OCI-LY1 (cell line): ENCODE measurements at regions not wholly inside any gene's neighbourhood (a gene's known extent, or its start where the extent isn't known, plus 50 kb on each side); places are given as distances from the start of the nearest gene placed in this dataset.

ENCODE experiments used
- EZH2 ChIP-seq: fragments of 200-600 bp; sonication (generic), shearing (Covaris generic); IDR thresholded peaks from 2 replicates; pipeline ENCODE4 v1.8.0; 2017; ENCODE audit warnings: borderline replicate concordance, mixed run types, mild to moderate bottlenecking, antibody characterized with exemption, low read length, moderate library complexity, mixed read lengths
- TF ChIP-seq, protein P1 (sequence below): fragments of 200-600 bp; sonication (generic), shearing (Covaris generic); IDR thresholded peaks from 2 replicates; pipeline ENCODE4 v1.5.1; 2017; ENCODE audit warnings: mild to moderate bottlenecking, antibody characterized with exemption, low read length, moderate library complexity, mixed read lengths

DNA sequence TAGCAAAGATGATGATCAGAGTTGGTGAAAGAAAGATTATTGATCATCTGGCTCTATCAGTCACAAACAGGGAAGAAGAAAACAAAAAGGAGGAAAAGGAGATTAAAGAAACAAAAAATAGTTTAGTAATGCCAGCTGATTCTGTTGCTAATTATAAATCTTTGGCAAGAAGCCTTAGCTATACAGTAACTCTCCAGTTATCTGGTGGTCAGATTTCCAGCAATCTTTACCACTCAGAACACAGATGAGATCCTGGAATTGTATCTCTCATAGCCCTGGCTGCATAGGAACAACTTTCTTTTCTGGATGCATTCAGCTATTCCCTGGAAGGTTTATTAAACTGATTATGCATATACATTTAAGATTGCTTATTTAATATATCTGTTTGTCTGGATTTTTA lies 256.8 kb upstream of the ZEB2 start:
- TF ChIP-seq, protein P1, sequence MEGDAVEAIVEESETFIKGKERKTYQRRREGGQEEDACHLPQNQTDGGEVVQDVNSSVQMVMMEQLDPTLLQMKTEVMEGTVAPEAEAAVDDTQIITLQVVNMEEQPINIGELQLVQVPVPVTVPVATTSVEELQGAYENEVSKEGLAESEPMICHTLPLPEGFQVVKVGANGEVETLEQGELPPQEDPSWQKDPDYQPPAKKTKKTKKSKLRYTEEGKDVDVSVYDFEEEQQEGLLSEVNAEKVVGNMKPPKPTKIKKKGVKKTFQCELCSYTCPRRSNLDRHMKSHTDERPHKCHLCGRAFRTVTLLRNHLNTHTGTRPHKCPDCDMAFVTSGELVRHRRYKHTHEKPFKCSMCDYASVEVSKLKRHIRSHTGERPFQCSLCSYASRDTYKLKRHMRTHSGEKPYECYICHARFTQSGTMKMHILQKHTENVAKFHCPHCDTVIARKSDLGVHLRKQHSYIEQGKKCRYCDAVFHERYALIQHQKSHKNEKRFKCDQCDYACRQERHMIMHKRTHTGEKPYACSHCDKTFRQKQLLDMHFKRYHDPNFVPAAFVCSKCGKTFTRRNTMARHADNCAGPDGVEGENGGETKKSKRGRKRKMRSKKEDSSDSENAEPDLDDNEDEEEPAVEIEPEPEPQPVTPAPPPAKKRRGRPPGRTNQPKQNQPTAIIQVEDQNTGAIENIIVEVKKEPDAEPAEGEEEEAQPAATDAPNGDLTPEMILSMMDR, result no peak
- no peak for TF ChIP-seq EZH2
